ENCODE measurements at regions not wholly inside any gene's neighbourhood (a gene's known extent, or its start where the extent isn't known, plus 50 kb on each side); places are given as distances from the start of the nearest gene placed in this dataset.

DNA sequence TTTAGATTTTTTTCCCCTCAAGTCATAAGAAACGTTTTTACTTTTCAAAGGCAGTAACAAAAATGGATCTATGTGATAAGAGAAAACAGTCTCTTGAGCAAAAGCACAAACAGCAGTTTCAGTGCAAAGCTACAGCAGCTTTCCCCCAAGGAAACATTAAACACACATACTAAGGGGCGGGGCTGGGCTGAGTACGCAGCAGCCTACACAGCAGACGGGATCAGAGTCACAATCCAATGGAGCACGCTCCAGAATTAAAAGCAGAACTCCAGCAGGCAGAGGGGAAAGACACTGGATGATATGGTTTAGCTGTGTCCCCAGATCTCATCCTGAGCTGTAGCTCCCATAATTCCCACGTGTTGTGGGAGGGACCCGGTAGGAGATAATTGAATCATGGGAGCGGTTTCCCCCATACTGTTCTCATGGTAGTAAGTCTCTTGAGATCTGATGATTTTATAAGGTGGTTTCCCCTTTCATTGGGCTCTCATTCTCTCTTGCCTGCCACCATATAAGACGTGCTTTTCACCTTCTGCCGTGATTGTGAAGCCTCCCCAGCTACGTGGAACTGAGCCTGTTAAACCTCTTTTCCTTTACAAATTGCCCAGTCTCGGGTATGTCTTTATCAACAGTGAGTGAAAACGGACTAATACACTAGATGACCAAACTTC, 116.2 kb upstream of the SLCO3A1 start:
- DNase-seq (ENCODE audit: low read depth, low spot score): no peak

DNA sequence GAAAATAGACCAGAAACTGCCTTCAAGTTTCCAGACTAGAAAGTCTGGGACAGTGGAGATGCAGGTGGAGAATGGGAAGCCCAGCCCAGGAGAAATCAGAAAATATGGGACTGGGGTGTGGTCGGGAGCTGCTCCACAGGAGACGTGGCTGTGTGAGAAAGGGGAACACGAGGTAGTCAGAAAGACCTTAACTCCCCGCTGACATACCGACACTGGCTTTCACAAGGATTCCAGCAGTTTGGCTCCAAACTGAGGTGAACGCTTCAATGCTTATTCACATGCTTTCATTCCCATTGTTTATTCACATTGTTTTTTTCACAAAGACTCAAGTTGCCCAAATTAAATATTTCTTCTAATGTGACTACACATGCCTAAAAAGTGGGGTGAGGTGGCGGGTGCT, 111.5 kb upstream of the SLCO3A1 start:
- no peak for DNase-seq (ENCODE audit: low read depth, low spot score)

GRCh38 chr15:91751611-91752010, 101.9 kb upstream of the SLCO3A1 start:
- no peak for DNase-seq (ENCODE audit: low read depth, low spot score)

DNA sequence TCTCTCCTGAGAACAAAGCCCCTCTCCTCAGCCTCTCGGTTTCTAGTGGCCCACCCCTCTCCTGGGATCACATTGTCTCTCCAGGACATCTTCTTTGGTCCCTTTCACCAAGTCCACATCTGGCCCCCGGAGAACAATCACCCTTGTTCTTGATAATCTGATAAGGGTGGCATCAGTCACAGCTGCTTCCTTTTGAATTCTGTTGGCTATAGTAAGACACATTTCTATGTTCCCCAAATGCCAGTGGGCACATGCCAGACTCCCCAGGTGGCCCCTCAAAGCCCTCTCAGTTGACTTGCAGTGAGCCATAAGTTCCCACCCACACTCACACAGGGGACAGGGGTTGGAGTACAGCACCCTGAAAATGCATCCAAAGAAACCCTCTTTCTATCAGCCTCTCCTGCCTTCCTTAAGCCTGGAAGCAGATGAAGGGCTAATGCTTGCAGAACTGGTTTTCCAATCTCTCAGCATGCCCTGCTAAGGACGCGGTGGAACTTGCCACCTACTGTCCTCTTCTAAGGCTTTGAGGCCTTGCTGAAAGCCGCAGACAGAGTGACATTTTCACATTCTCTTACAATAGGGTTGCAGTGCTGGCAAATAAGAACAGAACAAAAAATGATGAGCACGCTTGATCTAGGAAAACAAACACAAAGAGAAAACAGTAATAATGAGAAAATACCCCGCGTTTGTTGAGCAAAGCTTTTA, 101.3 kb upstream of the SLCO3A1 start:
- DNase-seq (ENCODE audit: low read depth, low spot score): no peak

DNA sequence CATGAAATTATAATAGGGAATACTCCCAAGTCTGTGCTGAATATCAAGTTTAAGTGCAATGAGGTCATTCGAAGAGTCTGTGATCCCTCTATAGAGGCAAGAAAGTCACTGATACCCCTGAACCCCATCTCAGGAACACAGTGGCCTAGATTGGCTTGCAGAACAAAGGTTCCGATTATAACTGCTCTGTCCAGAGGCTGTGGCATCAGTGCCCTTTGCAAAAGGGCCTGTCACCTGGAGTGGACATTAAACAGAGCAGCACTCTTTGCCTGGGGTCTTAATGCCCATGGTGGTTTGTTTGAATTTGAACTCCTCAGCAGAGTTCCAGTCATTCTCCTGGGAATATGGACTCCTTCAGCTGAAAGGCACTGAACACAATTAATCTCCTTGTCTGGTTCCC, 93.9 kb upstream of the SLCO3A1 start:
- no peak for DNase-seq (ENCODE audit: low read depth, low spot score)

DNA sequence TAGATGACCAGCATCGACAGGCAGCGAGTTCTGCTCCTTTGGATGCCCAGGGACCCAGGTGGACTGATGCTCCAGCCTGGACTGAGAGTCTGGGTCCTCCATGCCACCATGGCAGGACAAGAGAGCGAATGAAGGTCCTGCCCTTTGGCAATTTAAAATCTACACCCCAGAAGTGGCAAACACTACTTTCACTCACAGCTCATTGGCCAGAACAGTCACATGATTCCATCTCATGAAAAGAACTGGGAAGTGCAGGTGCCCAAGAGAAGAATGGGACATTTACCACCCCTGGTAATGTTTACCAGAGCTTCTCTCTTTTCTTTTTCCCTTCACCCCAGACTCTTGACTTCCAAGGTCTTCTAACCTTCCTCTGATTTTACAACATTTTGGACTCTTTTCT, 87.8 kb upstream of the SLCO3A1 start:
- no peak for DNase-seq (ENCODE audit: low read depth, low spot score)

- DNase-seq (ENCODE audit: low read depth, low spot score): no peak
These were observed 84.0 kb upstream of the SLCO3A1 start for GRCh38 chr15:91769476-91769875.

DNA sequence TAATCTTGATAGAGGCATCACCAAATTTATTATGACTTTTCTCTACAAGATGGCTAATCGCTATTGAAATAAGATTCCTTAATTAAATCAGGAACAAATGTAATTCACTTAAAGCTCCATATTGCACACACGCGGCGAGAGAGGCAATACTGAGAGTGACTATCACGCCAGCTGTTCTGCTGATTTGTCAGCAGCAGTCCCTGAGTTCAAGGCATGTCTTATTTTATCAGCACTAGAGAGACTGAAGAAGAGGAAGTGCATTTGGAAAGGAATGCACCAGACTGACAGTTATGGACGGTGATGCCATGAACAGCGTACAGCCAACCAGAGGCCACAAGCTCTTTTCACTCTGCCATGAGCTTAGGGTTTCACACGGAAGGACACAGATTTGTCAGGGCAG, 83.6 kb upstream of the SLCO3A1 start:
- DNase-seq (ENCODE audit: low read depth, low spot score): no peak

DNA sequence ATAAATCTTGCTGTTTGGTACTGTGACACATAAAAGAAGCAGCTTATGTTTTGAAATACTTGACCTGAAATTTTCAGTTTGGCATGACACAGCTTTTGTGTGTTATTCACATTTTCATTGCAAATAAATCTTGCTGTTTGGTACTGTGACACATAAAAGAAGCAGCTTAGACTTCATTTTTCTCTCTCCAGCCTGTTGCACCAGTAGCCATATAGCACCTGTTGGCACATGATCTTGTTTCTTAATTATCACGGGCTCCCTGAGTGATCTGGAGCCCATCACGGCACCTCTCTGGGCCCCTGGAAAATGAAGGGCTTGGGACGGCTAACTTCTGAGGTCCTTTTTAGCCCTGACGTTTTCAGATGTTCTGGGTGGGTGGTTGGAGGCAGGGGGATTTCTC, 77.4 kb upstream of the SLCO3A1 start:
- DNase-seq (ENCODE audit: low read depth, low spot score): no peak

GRCh38 chr15:91779960-91780359, 73.5 kb upstream of the SLCO3A1 start:
- no peak for DNase-seq (ENCODE audit: low read depth, low spot score)

- no peak for DNase-seq (ENCODE audit: low read depth, low spot score)
These were observed 73.1 kb upstream of the SLCO3A1 start for GRCh38 chr15:91780387-91780786.

GRCh38 chr15:91782221-91782620, 71.3 kb upstream of the SLCO3A1 start:
- DNase-seq (ENCODE audit: low read depth, low spot score): no peak

- no peak for DNase-seq (ENCODE audit: low read depth, low spot score)
These were observed 70.5 kb upstream of the SLCO3A1 start for GRCh38 chr15:91783008-91783407.

DNA sequence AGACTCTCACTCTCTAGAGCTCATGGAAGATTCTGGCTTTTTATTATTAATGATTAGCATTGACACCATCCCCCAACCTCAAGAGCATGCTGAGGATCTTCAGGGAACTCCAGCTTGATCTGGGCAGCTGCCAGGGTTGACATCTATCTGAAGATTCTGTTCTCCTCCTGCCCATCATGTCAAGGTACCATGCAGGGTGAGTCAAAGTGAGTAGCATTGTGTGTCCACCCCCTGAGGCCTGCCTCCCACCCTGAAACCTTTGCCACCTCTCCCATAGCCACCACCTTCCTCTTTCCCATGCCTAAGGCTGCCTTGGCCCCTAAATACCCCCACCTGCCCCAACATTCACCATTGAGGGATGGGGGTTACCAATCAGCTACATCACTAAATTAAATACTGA, 70.1 kb upstream of the SLCO3A1 start:
- no peak for DNase-seq (ENCODE audit: low read depth, low spot score)

DNA sequence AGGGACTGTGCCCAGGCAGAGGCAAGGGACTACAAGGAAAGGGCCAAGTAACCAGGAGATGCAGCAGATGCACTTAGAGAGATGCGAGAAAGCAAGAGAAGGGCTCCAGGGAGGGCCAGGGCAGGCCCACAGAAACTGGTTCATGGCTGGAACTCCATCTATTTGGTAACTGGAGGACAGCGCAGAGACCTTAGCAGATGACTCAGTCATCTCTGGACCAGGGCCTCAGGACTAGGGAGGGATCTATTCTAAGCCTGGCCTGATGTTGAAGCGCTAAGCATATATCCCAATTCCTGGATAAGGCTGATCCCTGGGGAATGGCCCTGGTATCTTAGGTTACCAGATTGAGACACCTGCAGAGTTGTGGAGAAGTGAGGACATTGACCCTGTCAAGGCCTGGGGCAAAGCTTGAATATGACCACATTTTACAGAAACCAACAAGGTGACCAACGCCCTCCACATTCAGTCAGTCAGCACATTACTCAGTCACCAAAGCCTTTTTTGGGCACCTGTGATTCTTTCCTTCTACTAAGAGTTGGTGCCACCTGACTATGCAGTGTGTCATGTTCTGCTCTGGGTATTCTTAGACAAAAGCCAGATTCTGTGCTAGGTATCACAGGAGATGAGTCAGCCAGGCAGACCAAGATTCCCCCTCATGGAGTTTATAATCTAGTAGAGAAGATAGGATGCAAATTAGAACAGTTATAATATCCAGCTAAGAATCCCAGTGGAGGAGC, 68.4 kb upstream of the SLCO3A1 start:
- DNase-seq (ENCODE audit: low read depth, low spot score): no peak

GRCh38 chr15:91787198-91787597, 66.3 kb upstream of the SLCO3A1 start:
- no peak for DNase-seq (ENCODE audit: low read depth, low spot score)

DNA sequence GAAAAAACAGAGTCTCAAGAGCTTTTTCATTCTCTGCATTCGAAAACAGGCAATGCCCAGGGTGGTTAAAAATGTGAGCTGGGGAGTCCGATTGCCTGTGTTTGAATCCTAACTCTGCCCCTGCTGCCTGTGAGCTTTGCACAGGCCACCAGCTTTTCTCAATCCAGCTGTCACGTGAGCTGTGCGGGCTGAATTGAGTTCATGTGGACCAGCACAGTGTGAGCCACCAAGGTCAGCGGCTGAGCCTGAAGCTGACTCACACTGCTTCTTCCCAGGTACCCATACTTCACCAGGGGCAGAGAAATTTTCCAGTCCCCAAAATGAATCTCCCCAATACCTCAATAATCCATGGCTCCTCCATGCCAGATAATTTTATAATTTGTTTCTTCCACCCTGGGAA, 64.4 kb upstream of the SLCO3A1 start:
- no peak for DNase-seq (ENCODE audit: low read depth, low spot score)

- DNase-seq (ENCODE audit: low read depth, low spot score): no peak
These were observed 62.7 kb upstream of the SLCO3A1 start for GRCh38 chr15:91790836-91791235.

- no peak for DNase-seq (ENCODE audit: low read depth, low spot score)
These were observed 59.7 kb upstream of the SLCO3A1 start for GRCh38 chr15:91793771-91794170.

DNA sequence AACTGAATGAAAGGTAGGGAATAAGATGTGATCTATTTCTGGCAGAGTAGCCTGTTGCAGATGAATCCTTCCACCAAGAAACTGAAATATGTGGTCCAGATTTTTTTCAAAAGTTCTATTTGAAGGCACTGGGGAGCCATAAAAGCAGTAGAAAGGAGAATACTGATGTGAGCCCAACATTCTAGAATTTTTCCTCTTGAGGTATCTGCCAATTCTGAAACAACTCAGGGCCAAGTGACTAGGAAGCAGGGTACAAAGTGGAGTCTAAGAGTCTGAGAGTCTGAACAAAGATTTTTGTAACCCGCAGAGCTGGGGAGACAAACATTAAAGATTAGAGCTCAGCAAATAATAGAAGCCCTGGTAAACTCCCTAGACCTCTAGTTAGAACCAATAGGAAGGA, 58.3 kb upstream of the SLCO3A1 start:
- no peak for DNase-seq (ENCODE audit: low read depth, low spot score)

- DNase-seq (ENCODE audit: low read depth, low spot score): no peak
These were observed 51.5 kb upstream of the SLCO3A1 start for GRCh38 chr15:91801836-91802534.

GRCh38 chr15:91803260-91803659, 50.2 kb upstream of the SLCO3A1 start:
- DNase-seq (ENCODE audit: low read depth, low spot score): no peak
